GM21619 (cell line): ENCODE measurements at regions not wholly inside any gene's neighbourhood (a gene's known extent, or its start where the extent isn't known, plus 50 kb on each side); places are given as distances from the start of the nearest gene placed in this dataset.

Experiments used
- ATAC-seq: cut with Tn5 transposase; IDR thresholded peaks from one replicate; pipeline ENCODE4 v1.9.1; 2021; ENCODE audit not compliant: unreplicated experiment

GRCh38 chr2:48098539-48098938 is 192.2 kb upstream of the FBXO11 start:
- no peak for ATAC-seq

GRCh38 chr2:48104418-48104817 is 198.1 kb upstream of the FBXO11 start:
- ATAC-seq: no peak

DNA sequence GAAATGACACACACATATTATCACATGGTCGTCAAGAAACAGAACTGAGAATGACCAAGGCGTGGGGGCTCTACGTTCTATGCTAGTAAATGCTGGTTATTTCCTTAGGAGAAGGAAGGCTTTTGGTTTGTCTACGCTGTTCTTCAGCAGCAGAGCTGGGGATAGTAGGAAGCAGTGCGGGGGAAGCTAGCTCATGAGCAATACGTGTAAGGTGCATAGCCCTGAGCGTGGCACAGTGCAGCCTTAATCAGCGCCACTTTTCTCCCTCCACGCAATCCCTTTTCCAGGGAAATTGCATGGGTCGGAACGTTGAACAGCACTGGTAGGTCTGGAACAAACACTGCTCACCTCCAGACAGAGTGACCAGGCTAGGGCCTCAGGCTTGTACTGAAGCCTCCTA is 199.6 kb upstream of the FBXO11 start:
- ATAC-seq: no peak

GRCh38 chr2:48107326-48107925 is 201.1 kb upstream of the FBXO11 start:
- ATAC-seq: no peak

DNA sequence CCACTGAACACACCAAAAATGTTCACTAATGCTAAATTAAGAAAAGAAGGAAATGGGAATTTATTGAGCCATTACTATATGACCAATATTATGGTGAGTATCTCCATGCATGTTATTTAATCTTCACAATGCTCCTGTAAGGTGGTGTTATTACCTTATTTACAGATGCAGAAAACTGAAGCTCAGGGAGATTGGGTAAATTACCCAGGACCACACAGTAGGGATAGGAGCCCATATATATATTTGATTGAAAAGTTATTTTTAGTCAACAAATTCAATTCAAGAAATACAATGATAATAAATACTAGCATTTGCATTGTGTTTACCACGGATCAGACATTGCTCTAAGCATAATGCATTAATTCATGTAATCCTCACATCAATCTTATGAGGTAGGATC is 202.2 kb upstream of the FBXO11 start:
- no peak for ATAC-seq

DNA sequence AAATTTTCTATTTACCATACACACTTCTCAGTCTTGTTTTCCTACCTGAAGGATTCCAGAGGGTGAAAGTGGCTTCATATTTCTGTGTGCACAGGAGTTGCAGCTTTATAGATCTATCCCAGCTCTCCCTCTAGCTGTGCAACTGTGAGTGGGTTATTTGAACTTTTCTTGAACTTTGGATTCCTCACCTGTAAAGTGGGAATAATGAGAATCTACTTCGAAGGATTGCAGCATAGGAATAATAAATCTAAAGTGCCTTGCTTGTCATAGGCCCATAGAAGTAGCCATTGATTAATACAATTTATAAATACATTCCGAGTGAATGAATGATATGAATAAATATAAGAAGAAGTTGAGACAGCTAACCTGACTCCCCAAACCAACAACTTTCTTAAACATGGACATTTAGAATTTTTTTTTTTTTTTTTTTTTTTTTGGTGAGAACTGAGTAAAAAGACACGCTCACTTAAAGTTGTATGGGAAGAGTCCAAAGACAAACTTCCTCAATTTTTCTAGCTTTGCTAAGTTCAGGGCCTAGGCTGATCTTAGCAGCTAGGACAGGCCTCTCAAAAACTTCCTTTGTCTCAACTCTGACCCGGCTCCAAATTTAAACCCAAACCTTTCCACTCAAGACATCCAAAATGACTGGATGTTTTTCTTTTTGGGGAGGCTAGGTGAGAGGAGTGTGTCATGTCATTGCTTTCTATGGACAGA is 203.3 kb upstream of the FBXO11 start:
- ATAC-seq: no peak

DNA sequence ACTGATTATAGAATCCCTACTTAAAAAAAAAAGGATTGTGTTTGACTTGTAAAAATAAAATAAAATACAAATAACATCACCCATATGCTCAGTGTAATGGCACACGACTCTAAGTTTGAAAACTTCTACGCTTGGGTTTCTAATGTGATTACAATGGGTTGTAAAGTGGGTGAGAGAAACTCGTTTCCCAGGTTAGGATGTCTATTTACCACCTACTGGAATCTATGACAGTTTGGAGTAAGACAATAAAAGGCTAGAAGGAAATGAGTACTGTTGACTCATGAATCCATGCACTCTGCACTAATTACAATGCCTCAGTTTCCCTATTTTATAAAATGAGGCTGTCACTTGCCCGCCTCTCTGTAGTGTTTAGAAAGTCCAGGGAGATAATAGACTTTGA is 204.0 kb upstream of the FOXN2 start:
- ATAC-seq: no peak

- no peak for ATAC-seq
These were observed 201.4 kb upstream of the FOXN2 start for GRCh38 chr2:48112911-48113680.

DNA sequence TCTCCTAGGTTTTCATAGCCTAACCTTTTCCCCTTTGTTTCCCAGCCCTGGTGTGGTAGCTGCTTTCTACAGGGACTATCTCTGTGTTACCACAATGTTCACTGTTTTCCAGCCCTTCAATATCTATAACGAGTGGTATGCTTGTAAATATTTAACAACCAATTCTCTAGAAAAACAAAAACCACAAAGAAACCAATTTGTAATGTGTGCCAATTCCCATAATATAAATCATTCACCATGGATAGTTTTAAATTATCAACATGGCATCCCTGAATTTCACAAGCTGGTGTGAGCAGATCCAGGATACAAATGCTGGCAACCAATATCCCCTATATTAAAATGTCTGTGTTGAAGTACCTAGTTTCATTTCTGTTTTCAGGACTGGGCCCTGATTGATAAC is 200.7 kb upstream of the FOXN2 start:
- peak; percentile 12 for ATAC-seq

- ATAC-seq: peak; percentile 34
These were observed 200.2 kb upstream of the FOXN2 start for GRCh38 chr2:48114256-48114655.

DNA sequence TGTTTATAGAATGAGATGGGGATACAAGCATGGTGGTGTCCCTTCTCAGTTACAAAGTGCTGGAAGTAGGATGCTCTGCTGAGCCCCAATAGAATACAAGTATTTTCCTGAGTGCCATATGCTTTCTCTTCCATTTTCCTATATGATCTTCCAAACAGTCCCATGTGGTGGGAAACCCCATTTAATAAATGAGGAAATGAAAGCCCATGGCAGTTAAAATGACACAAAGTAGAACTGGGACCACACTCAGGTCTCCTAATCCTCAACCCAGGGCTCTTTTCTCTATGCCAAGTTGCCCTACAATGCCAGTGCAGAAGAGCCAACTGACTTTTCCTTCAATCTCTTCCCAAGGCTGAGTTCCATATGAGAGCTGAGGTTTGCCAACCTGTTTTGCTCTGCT is 198.0 kb upstream of the FOXN2 start:
- no peak for ATAC-seq

DNA sequence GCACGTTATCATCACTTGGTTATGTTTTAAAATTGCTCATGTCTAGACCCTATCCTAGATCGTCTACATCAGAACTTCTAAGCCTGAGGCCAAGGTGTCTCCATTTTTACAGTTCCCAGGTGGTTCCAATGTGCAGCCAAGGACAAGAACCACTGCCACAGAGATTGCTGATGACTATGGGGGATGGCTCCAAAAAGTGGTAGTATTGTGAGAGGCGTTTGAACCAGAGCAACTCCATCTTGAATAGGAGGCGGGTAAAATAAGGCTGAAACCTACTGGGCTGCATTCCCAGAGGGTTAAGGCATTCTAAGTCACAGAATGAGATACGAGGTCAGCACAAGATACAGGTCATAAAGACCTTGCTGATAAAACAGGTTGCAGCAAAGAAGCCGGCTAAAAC is 195.6 kb upstream of the FOXN2 start:
- ATAC-seq: no peak

- no peak for ATAC-seq
These were observed 194.4 kb upstream of the FOXN2 start for GRCh38 chr2:48120112-48120511.

GRCh38 chr2:48120759-48121242 is 193.7 kb upstream of the FOXN2 start:
- no peak for ATAC-seq

- ATAC-seq: no peak
These were observed 192.3 kb upstream of the FOXN2 start for GRCh38 chr2:48122166-48122565.

DNA sequence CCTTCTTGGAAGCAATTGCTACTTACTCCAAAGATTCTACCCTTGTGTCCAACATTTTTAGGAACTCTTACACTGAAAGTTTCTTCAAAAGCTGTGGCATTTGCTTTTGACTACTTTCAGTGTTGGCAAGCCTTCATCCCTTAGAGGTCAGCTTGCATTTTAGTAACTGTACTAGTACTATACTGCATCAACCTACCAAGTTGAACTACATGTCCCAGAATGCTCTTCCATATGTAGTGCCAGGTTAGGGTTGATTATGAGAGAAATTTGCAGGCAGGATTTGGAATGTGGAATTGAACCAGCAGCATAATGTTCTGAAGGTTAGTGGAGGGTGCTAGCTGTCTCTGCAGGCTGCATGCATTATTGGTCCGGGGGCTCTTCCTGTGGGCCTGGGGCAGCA is 189.9 kb upstream of the FOXN2 start:
- ATAC-seq: no peak

DNA sequence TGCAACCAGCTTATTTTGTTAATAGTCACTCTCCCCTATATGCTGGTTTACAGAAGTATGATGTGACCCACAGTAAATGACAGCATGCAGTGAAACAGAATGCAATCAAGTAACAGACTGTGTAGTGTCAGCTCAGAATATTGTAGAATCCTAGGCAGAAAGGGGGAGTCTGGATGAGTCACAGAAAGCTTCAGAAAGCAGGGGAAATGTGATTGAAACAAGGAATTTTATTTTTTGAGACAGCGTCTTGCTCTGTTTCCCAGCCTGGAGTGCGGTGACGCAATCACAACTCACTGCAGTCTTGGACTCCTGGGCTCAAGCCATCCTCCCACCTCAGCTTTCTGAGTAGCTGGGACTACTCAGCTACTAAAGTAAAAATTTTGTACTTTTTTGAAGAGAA is 188.3 kb upstream of the FOXN2 start:
- ATAC-seq: no peak

GRCh38 chr2:48127612-48128191 is 186.8 kb upstream of the FOXN2 start:
- ATAC-seq: no peak

DNA sequence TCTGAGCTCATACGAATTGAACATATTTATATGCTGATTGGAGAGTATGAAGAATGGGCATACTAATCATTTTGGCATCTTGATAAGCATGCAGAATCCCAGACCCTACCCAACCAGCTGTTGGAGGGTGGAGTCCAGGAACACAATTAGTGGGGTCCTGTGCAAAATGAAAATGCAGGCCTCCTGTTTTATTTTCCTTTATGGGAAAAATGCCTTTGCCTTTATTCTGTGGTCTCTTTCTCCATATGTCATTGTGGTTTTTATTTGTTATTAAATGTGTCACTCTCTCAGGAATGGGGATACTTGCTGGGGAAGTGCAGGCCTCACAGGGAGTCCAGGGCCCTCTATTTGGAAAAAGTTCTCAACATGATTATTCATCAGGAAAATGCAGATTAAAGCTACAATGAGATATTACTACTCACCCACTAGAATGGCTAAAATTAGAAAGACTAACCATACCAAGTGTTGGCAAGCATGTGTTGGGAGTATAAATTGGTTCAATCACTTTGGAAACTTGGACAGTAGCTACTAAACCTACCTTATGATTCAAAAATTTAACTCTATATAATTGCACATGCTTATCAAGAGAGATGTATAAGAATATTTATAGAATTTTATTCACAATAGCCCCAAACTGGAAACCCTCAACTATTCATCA is 185.1 kb upstream of the FOXN2 start:
- ATAC-seq: no peak

DNA sequence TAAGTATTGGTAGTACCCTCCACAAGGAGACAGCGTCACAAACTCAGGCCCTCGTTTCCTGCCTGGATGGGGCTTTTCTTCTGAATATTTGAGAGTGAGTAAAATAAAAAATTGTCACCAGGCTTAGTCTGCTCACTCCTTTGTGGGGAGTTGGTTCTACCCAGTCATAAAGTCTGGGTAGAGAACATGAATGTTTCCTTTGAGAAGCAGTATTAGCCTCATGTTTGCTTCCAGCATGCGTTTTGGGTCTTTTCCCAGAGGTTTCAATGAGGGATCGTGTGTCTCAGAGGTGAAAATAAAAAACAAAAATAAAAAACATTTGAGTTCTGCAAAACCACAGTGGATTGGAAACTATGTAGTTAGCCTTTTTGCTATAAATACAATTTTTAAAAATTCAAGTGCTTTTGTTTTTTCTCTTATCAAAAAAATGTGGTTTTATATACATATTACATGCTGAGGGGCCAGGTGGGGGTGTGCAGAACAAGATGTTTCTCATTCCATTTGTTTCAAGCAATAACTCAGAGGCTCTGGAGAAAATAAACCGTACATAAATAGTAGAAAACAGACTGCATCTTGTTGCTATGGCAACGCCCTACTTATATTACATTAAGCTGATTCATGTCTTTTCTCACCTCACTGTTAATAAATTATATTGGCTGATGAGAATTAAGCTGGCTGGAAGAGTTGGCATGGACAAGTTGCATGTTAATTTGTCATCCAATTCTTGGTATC is 182.8 kb upstream of the FOXN2 start:
- ATAC-seq: no peak

DNA sequence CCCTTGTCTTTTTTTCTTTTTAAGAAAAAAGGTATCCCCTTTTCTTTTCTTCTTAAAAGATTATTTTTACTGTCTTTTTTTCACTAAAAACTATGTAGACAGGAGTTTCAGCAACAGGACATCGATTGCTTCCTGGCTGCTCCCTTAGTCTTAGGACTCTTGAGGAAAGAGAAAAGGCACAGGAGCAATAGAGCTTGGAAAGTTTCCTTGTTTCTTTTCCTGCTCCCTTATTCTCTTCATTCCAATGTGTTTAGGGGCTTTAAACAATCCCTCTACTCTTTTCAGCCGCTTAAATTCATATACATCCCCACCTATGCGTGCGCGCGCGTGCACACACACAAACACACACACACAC is 182.2 kb upstream of the FOXN2 start:
- no peak for ATAC-seq
